H1 (cell line): ENCODE measurements at regions not wholly inside any gene's neighbourhood (a gene's known extent, or its start where the extent isn't known, plus 50 kb on each side); places are given as distances from the start of the nearest gene placed in this dataset.

Source experiments
- CTCF ChIA-PET: fragments of 300-600 bp; sonication (Branson Sonifier 250); formaldehyde crosslinking; loops from one replicate; lab custom pipeline; 2021; ENCODE audit not compliant: partially characterized antibody; lab: Charles Lee
- POLR2A ChIA-PET: fragments of 300-600 bp; sonication (Branson Sonifier 250); formaldehyde crosslinking; loops from one replicate; lab custom pipeline; 2021; ENCODE audit warnings: inconsistent platforms; ENCODE audit not compliant: partially characterized antibody; lab: Charles Lee
- DNase-seq, 2 experiments: peaks; one replicate each; pipeline versions ENCODE4 v3.0.0 to v3.0.0-alpha.2; 2010 to 2022; ENCODE audit warnings: low spot score in 2 of 2, low read depth in 1 of 2, mixed read lengths in 1 of 2
- FAIRE-seq: peaks from 2 replicates; lab custom pipeline; 2011; peaks lifted over from hg19 to GRCh38; lab: Jason Lieb, UNC
- H2AFZ ChIP-seq: 2 replicates; pipeline ENCODE4 v1.8.1; 2012; ENCODE audit warnings: low read length, inconsistent platforms
- H2AK5ac ChIP-seq: 2 replicates; pipeline ENCODE4 v1.6.1; 2013; ENCODE audit warnings: low read depth, low read length
- H2BK120ac ChIP-seq: replicated peaks from 2 replicates; pipeline ENCODE3; 2013; ENCODE audit warnings: low read depth, low read length, inconsistent platforms
- H2BK12ac ChIP-seq: 2 replicates; pipeline ENCODE4 v1.6.1; 2013; ENCODE audit warnings: low read depth, low read length
- H2BK15ac ChIP-seq: 2 replicates; pipeline ENCODE4 v1.6.1; 2013; ENCODE audit warnings: low read length
- H2BK20ac ChIP-seq: 2 replicates; pipeline ENCODE4 v1.6.1; 2013; ENCODE audit warnings: low read length
- H2BK5ac ChIP-seq: 2 replicates; pipeline ENCODE4 v1.6.1; 2013; ENCODE audit warnings: low read depth, low read length
- H3K14ac ChIP-seq: 2 replicates; pipeline ENCODE4 v1.6.1; 2013; ENCODE audit warnings: inconsistent platforms; ENCODE audit not compliant: insufficient read length
- H3K18ac ChIP-seq: 2 replicates; pipeline ENCODE4 v1.6.1; 2013; ENCODE audit warnings: low read length; ENCODE audit errors: extremely low read depth
- H3K23ac ChIP-seq: 2 replicates; pipeline ENCODE4 v1.6.1; 2013; ENCODE audit warnings: inconsistent platforms; ENCODE audit not compliant: insufficient read length
- H3K23me2 ChIP-seq: 2 replicates; pipeline ENCODE4 v1.6.1; 2013; ENCODE audit warnings: low read depth, low read length
- H3K27ac ChIP-seq: 2 replicates; pipeline ENCODE4 v1.6.1; 2011; ENCODE audit warnings: low read depth, low read length, inconsistent platforms
- H3K27me3 ChIP-seq, 4 experiments: replicated peaks in 1 of 4; 1 replicate in 1 of 4; 2 replicates in 3 of 4; pipeline versions ENCODE4 v1.6.1 to v1.8.1; 2011 to 2013; ENCODE audit warnings: low read length in 3 of 4, mild to moderate bottlenecking in 3 of 4, inconsistent platforms in 2 of 4, mixed read lengths in 2 of 4, moderate library complexity in 1 of 4; ENCODE audit not compliant: control insufficient read depth in 3 of 4, insufficient read depth in 3 of 4; ENCODE audit errors: extremely low read depth in 1 of 4
- H3K36me3 ChIP-seq, 4 experiments: 2 replicates each; pipeline versions ENCODE4 v1.6.1 to v1.8.1; 2011 to 2013; ENCODE audit warnings: mild to moderate bottlenecking in 4 of 4, low read length in 3 of 4, moderate library complexity in 2 of 4, control low read depth in 1 of 4, inconsistent platforms in 1 of 4; ENCODE audit not compliant: insufficient read depth in 4 of 4, control insufficient read depth in 2 of 4
- H3K4ac ChIP-seq: replicated peaks from 2 replicates; pipeline ENCODE3; 2013; ENCODE audit warnings: low read length, low read depth, mixed read lengths, inconsistent platforms; ENCODE audit not compliant: insufficient read length
- H3K4me1 ChIP-seq, 4 experiments: replicated peaks in 1 of 4; 1 replicate in 1 of 4; 2 replicates in 3 of 4; pipeline versions ENCODE4 v1.6.1 to v1.8.1; 2011 to 2013; ENCODE audit warnings: low read length in 3 of 4, inconsistent platforms in 2 of 4, mixed read lengths in 1 of 4; ENCODE audit not compliant: insufficient read depth in 4 of 4, control insufficient read depth in 3 of 4
- H3K4me2 ChIP-seq, 2 experiments: 2 replicates each; pipeline versions ENCODE4 v1.6.1 to v1.8.1; 2011 to 2013; ENCODE audit warnings: low read depth in 2 of 2, low read length in 2 of 2, control low read depth in 1 of 2, inconsistent platforms in 1 of 2, mild to moderate bottlenecking in 1 of 2; ENCODE audit not compliant: insufficient read depth in 1 of 2
- H3K4me3 ChIP-seq, 4 experiments: fragments of 200-600, 300-600 bp in 1 of 4; sonication (generic), shearing (Covaris generic), sonication (Bioruptor Twin) in 1 of 4; 2 replicates each; pipeline versions ENCODE4 v1.5.1 to v1.8.1; 2011 to 2016; ENCODE audit warnings: low read length in 4 of 4, low read depth in 3 of 4, control low read depth in 2 of 4, inconsistent platforms in 2 of 4, mild to moderate bottlenecking in 2 of 4, mixed read lengths in 1 of 4, moderate library complexity in 1 of 4; ENCODE audit not compliant: insufficient read depth in 2 of 4; ENCODE audit errors: extremely low read depth in 1 of 4
- H3K56ac ChIP-seq: replicated peaks from 2 replicates; pipeline ENCODE3; 2013; ENCODE audit warnings: low read depth, mild to moderate bottlenecking, mixed read lengths, low read length, inconsistent platforms; ENCODE audit not compliant: insufficient read length
- H3K79me1 ChIP-seq: 2 replicates; pipeline ENCODE4 v1.6.1; 2013; ENCODE audit warnings: low read depth, low read length, control low read depth
- H3K79me2 ChIP-seq, 2 experiments: 2 replicates each; pipeline versions ENCODE4 v1.6.1 to v1.8.1; 2012 to 2013; ENCODE audit warnings: low read length in 2 of 2, mild to moderate bottlenecking in 2 of 2, inconsistent platforms in 1 of 2; ENCODE audit not compliant: insufficient read depth in 2 of 2, control insufficient read depth in 1 of 2
- H3K9ac ChIP-seq, 4 experiments: replicated peaks in 1 of 4; 1 replicate in 1 of 4; 2 replicates in 3 of 4; pipeline versions ENCODE4 v1.6.1 to v1.8.1; 2011 to 2013; ENCODE audit warnings: low read depth in 3 of 4, low read length in 3 of 4, control low read depth in 2 of 4, mild to moderate bottlenecking in 2 of 4, moderate library complexity in 2 of 4, inconsistent platforms in 1 of 4; ENCODE audit errors: extremely low read depth in 1 of 4
- H3K9me3 ChIP-seq, 2 experiments: 2 replicates each; pipeline versions ENCODE4 v1.6.1 to v1.8.1; 2012 to 2013; ENCODE audit warnings: mild to moderate bottlenecking in 2 of 2, moderate library complexity in 2 of 2, control low read depth in 1 of 2, inconsistent platforms in 1 of 2, low read depth in 1 of 2, low read length in 1 of 2, mixed read lengths in 1 of 2; ENCODE audit not compliant: insufficient read depth in 2 of 2
- H4K20me1 ChIP-seq, 2 experiments: replicated peaks in 1 of 2; 2 replicates each; pipeline versions ENCODE3 to v1.8.1; 2011 to 2013; ENCODE audit warnings: inconsistent platforms in 2 of 2, low read length in 2 of 2, mild to moderate bottlenecking in 1 of 2; ENCODE audit not compliant: insufficient read depth in 2 of 2, control insufficient read depth in 1 of 2
- H4K5ac ChIP-seq: 2 replicates; pipeline ENCODE4 v1.6.1; 2013; ENCODE audit warnings: low read length, low read depth, mixed read lengths, inconsistent platforms; ENCODE audit not compliant: insufficient read length
- H4K8ac ChIP-seq: 2 replicates; pipeline ENCODE4 v1.8.0; 2013; ENCODE audit warnings: mild to moderate bottlenecking, moderate library complexity, low read length, inconsistent platforms; ENCODE audit not compliant: insufficient read depth; ENCODE audit errors: extremely low read depth
- H4K91ac ChIP-seq: replicated peaks from 2 replicates; pipeline ENCODE3; 2013; ENCODE audit warnings: low read length, mixed read lengths, inconsistent platforms; ENCODE audit not compliant: insufficient read length
- BCL11A ChIP-seq, 2 experiments: IDR thresholded peaks; one replicate each; pipeline ENCODE4 v1.6.1; 2011; ENCODE audit warnings: low read depth in 2 of 2, low read length in 2 of 2, mild to moderate bottlenecking in 2 of 2
- CTBP2 ChIP-seq: IDR thresholded peaks from 2 replicates; pipeline ENCODE4 v1.7.0; 2011; ENCODE audit warnings: borderline replicate concordance, mild to moderate bottlenecking, moderate library complexity, mixed read lengths, low read length; ENCODE audit not compliant: insufficient read depth, insufficient read length
- CTCF ChIP-seq, 3 experiments: IDR thresholded peaks; 1 replicate in 2 of 3; 2 replicates in 1 of 3; pipeline versions ENCODE4 v1.5.1 to v1.6.1; 2011; ENCODE audit warnings: low read length in 3 of 3, mild to moderate bottlenecking in 3 of 3, inconsistent platforms in 2 of 3, low read depth in 1 of 3, moderate library complexity in 1 of 3; ENCODE audit not compliant: insufficient read depth in 1 of 3; ENCODE audit errors: control extremely low read depth in 1 of 3
- E2F6 ChIP-seq: IDR thresholded peaks from 2 replicates; pipeline ENCODE4 v1.6.1; 2012; ENCODE audit warnings: inconsistent platforms
- SIRT6 ChIP-seq: IDR thresholded peaks from one replicate; pipeline ENCODE4 v1.7.1; 2012; ENCODE audit warnings: low read length, inconsistent platforms
- SP2 ChIP-seq: IDR thresholded peaks from 2 replicates; pipeline ENCODE4 v1.6.1; 2012; ENCODE audit warnings: mild to moderate bottlenecking, low read length, inconsistent platforms
- SRF ChIP-seq: IDR thresholded peaks from 2 replicates; pipeline ENCODE4 v1.6.1; 2011; ENCODE audit warnings: mild to moderate bottlenecking, low read depth, low read length, moderate library complexity
- USF2 ChIP-seq: IDR thresholded peaks from 2 replicates; pipeline ENCODE4 v1.6.1; 2011; ENCODE audit warnings: low read length, improper control_type of control experiment
- YY1 ChIP-seq: IDR thresholded peaks from 2 replicates; pipeline ENCODE4 v1.6.1; 2011; ENCODE audit warnings: low read depth, mild to moderate bottlenecking, low read length
- WGBS, 2 experiments: shearing (Covaris generic) in 1 of 2; methylation state at CpG; one replicate each; pipeline versions ENCODE4 v1.1.6 to v1.1.7; 2013 to 2015; ENCODE audit warnings: low lambda C conversion rate in 2 of 2, mixed read lengths in 2 of 2, inconsistent platforms in 1 of 2, low coverage in 1 of 2, missing lambda C conversion rate in 1 of 2; ENCODE audit not compliant: insufficient replicate concordance in 2 of 2, insufficient coverage in 1 of 2, insufficient read length in 1 of 2; ENCODE audit errors: extremely low coverage in 1 of 2, missing lambda C conversion rate in 1 of 2; 5-methylcytosine and 5-hydroxymethylcytosine counted together

- Histone ChIP-seq H3K4me2 (no peak overlapping the region), H2BK15ac (no peak overlapping the region), H3K4me1 (peaks cover 0 to 5% (median 0%) of the 10 kb centered on the region in 4 experiments; a peak in 1 of 7 replicates), H4K20me1 (peaks cover 0 to 3% of the 10 kb centered on the region in 2 experiments), H2BK20ac (no peak overlapping the region), H3K36me3 (no peaks in the 10 kb centered on the region), H3K14ac (no peak overlapping the region), H3K27me3 (0 out of 7 replicates have a peak, but pooled peaks cover 0 to 2% (median 0%) of the 10 kb centered on the region in 4 experiments), H4K5ac (no peak overlapping the region), H3K9me3 (peaks cover 1 to 3% of the 10 kb centered on the region in 2 experiments; a peak in 1 of 4 replicates), H2BK120ac (no peak overlapping the region), H3K4ac (no peak overlapping the region), H3K27ac (no peak overlapping the region), H2AFZ (no peak overlapping the region), H4K8ac (no peak overlapping the region; the same call in 1 of the 2 replicates), H3K18ac (no peak overlapping the region), H2AK5ac (no peak overlapping the region), H3K23me2 (no peaks in the 10 kb centered on the region), H2BK12ac (no peak overlapping the region), H3K9ac (no peak overlapping the region), H3K56ac (no peak overlapping the region), H3K23ac (no peak overlapping the region), H3K79me1 (no peaks in the 10 kb centered on the region), H3K79me2 (no peaks in the 10 kb centered on the region), H4K91ac (no peak overlapping the region), H3K4me3 (no peak overlapping the region), H2BK5ac (no peak overlapping the region)
- DNase-seq: no peak
- no peak for FAIRE-seq
- WGBS, 2 experiments: 94% methylated on average over 62 of the region's 66 CpGs; no CpG with 5 or more reads in 1 of the 2 experiments
- ChIA-PET CTCF (no interaction called here), POLR2A (interaction anchor here (0.5 kb wide), 1 partner anchor 136 kb away, joined by 7 read pairs; no protein-coding TSS in a partner anchor)
- TF ChIP-seq E2F6 (no peak), CTBP2 (no peak), SRF (no peak), USF2 (no peak), BCL11A (IDR thresholded peaks at IDR 0.05; ENCODE audit: low read depth in 2 of 2, low read length in 2 of 2) (no peak), YY1 (no peak), SP2 (no peak), CTCF (IDR thresholded peaks at IDR 0.05; ENCODE audit: control extremely low read depth in 1 of 3, insufficient read depth in 1 of 3, low read depth in 1 of 3, low read length in 3 of 3) (no peak), SIRT6 (no peak)
Observed at GRCh38 chr4:3642056-3642630, 109.9 kb upstream of the LRPAP1 start.
